Adrenal gland (tissue), 5 donors: ENCODE measurements at regions not wholly inside any gene's neighbourhood (a gene's known extent, or its start where the extent isn't known, plus 50 kb on each side); places are given as distances from the start of the nearest gene placed in this dataset.

Experiments used
- CTCF ChIP-seq, 6 experiments: fragments of 450-650 bp in 4 of 6; fragments of 200-600 bp in 2 of 6; sonication (generic) in 1 of 6; IDR thresholded peaks; 1 replicate in 5 of 6; 2 replicates in 1 of 6; pipeline versions ENCODE4 v1.5.1 to v1.8.0; 2016 to 2021; ENCODE audit warnings: antibody characterized with exemption in 6 of 6, mild to moderate bottlenecking in 2 of 6, moderate library complexity in 1 of 6
- POLR2A ChIP-seq, 2 donors: fragments of 450-650 bp; IDR thresholded peaks; one replicate each; pipeline ENCODE4 v1.6.1; 2017; ENCODE audit warnings: antibody characterized with exemption in 2 of 2, mild to moderate bottlenecking in 2 of 2, moderate library complexity in 1 of 2
- donor health status: DM: no; HTN: no; CAD: no.

DNA sequence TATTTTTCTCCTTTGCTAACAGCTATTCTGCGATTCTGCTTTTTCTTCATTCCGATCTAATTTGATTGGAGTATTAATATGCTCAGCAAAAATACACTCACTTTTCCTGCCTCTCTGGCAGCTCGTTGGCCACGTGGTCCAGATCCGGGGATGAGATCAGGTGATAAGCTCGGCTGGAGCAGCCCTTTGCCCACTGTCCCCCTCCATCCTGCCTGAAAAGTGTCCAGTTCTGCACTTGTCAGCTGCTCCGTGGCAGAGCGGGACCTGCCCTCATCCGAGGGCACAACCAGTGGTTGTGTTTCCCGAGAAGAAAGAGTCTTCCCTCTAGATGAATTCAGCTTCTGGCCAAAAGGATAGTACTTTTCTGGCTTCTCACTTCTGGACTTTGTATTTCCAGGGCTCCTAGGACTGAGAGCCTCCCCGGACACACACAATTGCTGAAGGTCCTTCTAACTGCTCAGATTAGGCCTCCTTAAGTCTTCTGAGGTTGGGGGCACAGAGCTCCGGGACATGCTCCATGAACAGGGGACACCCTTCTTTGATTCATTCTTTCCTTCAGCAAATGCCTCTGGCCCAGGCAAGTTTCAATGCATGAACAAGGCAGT, 103.9 kb upstream of the ALDH1A3 start:
- TF ChIP-seq CTCF (IDR thresholded peaks at IDR 0.05): no peak
- TF ChIP-seq POLR2A (IDR thresholded peaks at IDR 0.05): no peak
